Prostate gland (tissue), 2 donors: ENCODE measurements at regions not wholly inside any gene's neighbourhood (a gene's known extent, or its start where the extent isn't known, plus 50 kb on each side); places are given as distances from the start of the nearest gene placed in this dataset.

Source experiments
- DNase-seq: peaks from one replicate; pipeline ENCODE4 v3.0.0-alpha.2; 2019; ENCODE audit warnings: low spot score
- H3K27ac ChIP-seq, 2 donors: fragments of 200-600 bp; sonication (generic); 2 replicates each; pipeline ENCODE4 v1.5.1; 2017 to 2019
- H3K27me3 ChIP-seq: fragments of 200-600 bp; sonication (generic); replicated peaks from 2 replicates; pipeline ENCODE4 v1.5.1; 2019; ENCODE audit not compliant: insufficient read depth
- H3K36me3 ChIP-seq, 2 donors: fragments of 200-600 bp; sonication (generic); 1 replicate in 1 of 2; 2 replicates in 1 of 2; pipeline versions ENCODE4 v1.5.1 to v1.8.1; 2017 to 2019
- H3K4me1 ChIP-seq: fragments of 200-600 bp; sonication (generic); replicated peaks from 2 replicates; pipeline ENCODE4 v1.5.1; 2019
- H3K4me3 ChIP-seq, 2 donors: fragments of 200-600 bp; sonication (generic); 2 replicates each; pipeline ENCODE4 v1.5.1; 2017 to 2019
- H3K9me3 ChIP-seq: fragments of 200-600 bp; sonication (generic); 2 replicates; pipeline ENCODE4 v1.5.1; 2017
- POLR2A ChIP-seq: fragments of 450-650 bp; IDR thresholded peaks from one replicate; pipeline ENCODE4 v1.6.1; 2016; ENCODE audit warnings: antibody characterized with exemption, mild to moderate bottlenecking
- POLR2AphosphoS5 ChIP-seq: sonication (generic); formaldehyde crosslinking; IDR thresholded peaks from one replicate; pipeline ENCODE4 v1.6.1; 2017; ENCODE audit warnings: antibody characterized with exemption
- WGBS: methylation state at CpG from one replicate; pipeline ENCODE4 v1.1.5; 2018; 5-methylcytosine and 5-hydroxymethylcytosine counted together
- intact Hi-C: fragments of 100-400 bp; cut with DNase I; formaldehyde crosslinking; loops from one replicate; pipeline ENCODE4 v1.14.2; 2022
- TF ChIP-seq, protein P1 (sequence below), 4 experiments: fragments of 200-600 bp in 2 of 4; fragments of 450-650 bp in 2 of 4; sonication (generic) in 2 of 4; IDR thresholded peaks; 1 replicate in 3 of 4; 2 replicates in 1 of 4; pipeline ENCODE4 v1.5.1; 2016 to 2019; ENCODE audit warnings: antibody characterized with exemption in 4 of 4, mild to moderate bottlenecking in 2 of 4, moderate library complexity in 2 of 4

DNA sequence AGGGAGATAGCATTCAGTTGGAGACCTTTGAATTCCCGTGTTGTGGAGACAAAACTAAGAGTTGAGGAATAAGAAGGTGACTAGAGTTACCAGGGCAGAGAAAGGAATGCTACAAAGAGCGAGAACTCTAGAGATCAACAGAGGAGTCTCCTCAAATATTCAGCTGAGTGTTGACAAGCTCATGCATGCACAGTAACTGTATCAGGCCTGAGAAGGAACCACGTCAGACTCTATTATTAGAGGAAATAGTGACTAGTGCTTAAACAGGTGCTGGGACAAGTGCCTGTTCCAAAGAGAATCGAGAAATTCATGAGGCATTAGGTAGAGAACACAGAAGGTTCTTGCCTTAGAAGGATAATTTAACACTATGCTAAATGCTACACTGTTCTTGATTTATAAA, 333.8 kb upstream of the CHORDC1 start:
- intact Hi-C loops: no loop called here
- Histone ChIP-seq H3K27me3 (no peaks in the 10 kb centered on the region), H3K4me1 (no peaks in the 10 kb centered on the region), H3K36me3 (no peaks in the 10 kb centered on the region), H3K27ac (no peak overlapping the region), H3K9me3 (no peaks in the 10 kb centered on the region), H3K4me3 (no peak overlapping the region)
- WGBS: 41% methylated on average over 4 of the region's 4 CpGs
- DNase-seq: no peak
- TF ChIP-seq, protein P1, sequence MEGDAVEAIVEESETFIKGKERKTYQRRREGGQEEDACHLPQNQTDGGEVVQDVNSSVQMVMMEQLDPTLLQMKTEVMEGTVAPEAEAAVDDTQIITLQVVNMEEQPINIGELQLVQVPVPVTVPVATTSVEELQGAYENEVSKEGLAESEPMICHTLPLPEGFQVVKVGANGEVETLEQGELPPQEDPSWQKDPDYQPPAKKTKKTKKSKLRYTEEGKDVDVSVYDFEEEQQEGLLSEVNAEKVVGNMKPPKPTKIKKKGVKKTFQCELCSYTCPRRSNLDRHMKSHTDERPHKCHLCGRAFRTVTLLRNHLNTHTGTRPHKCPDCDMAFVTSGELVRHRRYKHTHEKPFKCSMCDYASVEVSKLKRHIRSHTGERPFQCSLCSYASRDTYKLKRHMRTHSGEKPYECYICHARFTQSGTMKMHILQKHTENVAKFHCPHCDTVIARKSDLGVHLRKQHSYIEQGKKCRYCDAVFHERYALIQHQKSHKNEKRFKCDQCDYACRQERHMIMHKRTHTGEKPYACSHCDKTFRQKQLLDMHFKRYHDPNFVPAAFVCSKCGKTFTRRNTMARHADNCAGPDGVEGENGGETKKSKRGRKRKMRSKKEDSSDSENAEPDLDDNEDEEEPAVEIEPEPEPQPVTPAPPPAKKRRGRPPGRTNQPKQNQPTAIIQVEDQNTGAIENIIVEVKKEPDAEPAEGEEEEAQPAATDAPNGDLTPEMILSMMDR (IDR thresholded peaks at IDR 0.05): no peak
- no peak for TF ChIP-seq POLR2AphosphoS5
- TF ChIP-seq POLR2A: no peak

GRCh38 chr11:90556026-90556425, 333.2 kb upstream of the CHORDC1 start:
- H3K27me3 ChIP-seq: no peaks in the 10 kb centered on the region
- intact Hi-C loops: no loop called here

GRCh38 chr11:90555477-90555876, 332.6 kb upstream of the CHORDC1 start:
- intact Hi-C loops: no loop called here
- no peak for DNase-seq
- Histone ChIP-seq H3K4me1 (no peaks in the 10 kb centered on the region), H3K27me3 (no peaks in the 10 kb centered on the region), H3K9me3 (no peaks in the 10 kb centered on the region), H3K36me3 (no peaks in the 10 kb centered on the region), H3K27ac (no peak overlapping the region), H3K4me3 (no peak overlapping the region)
- no peak for TF ChIP-seq POLR2A
- TF ChIP-seq, protein P1 (IDR thresholded peaks at IDR 0.05): no peak
- TF ChIP-seq POLR2AphosphoS5: no peak
- 57% methylated on average over 2 of the region's 2 CpGs for WGBS

More at GRCh38 chr11:90556026-90556425, 333.2 kb upstream of the CHORDC1 start:
- H3K27ac ChIP-seq: no peak overlapping the region
- no peaks in the 10 kb centered on the region for H3K9me3 ChIP-seq
- no peak for DNase-seq
- TF ChIP-seq POLR2AphosphoS5: no peak
- TF ChIP-seq, protein P1 (IDR thresholded peaks at IDR 0.05): no peak
- TF ChIP-seq POLR2A: no peak
- H3K4me1 ChIP-seq: no peaks in the 10 kb centered on the region
- 63% methylated on average over 1 of the region's 1 CpG for WGBS
- no peaks in the 10 kb centered on the region for H3K36me3 ChIP-seq
- H3K4me3 ChIP-seq: no peak overlapping the region

- Histone ChIP-seq H3K27me3 (no peaks in the 10 kb centered on the region), H3K4me3 (no peak overlapping the region), H3K4me1 (no peaks in the 10 kb centered on the region), H3K9me3 (no peaks in the 10 kb centered on the region), H3K36me3 (no peaks in the 10 kb centered on the region), H3K27ac (no peak overlapping the region)
- TF ChIP-seq POLR2A (no peak), POLR2AphosphoS5 (no peak)
- TF ChIP-seq, protein P1 (IDR thresholded peaks at IDR 0.05): no peak
- no peak for DNase-seq
- intact Hi-C loops: no loop called here
Measured at GRCh38 chr11:90542092-90542491, 319.2 kb upstream of the CHORDC1 start.

DNA sequence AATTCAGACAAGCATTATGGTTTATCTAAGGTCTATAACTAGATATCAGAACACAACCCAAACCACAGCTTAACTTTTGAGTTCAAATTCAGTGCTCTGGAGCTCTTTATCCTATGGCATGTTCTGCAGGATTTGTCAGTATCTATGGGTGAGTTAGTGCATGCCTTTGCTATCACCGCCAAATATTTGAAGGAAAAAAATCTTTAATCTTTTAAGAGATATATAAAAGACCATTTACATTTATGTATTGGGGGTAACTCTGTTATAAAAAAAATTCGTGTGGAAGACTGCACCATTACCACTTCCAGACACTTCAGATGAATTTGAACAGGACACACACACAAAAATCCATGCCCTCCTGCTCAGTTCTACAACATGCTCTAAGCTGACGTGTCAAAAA, 313.5 kb upstream of the CHORDC1 start:
- no peaks in the 10 kb centered on the region for H3K9me3 ChIP-seq
- no peak for DNase-seq
- 32% methylated on average over 3 of the region's 3 CpGs for WGBS
- TF ChIP-seq POLR2A: no peak
- TF ChIP-seq POLR2AphosphoS5: no peak
- TF ChIP-seq, protein P1 (IDR thresholded peaks at IDR 0.05): no peak
- H3K4me3 ChIP-seq: no peak overlapping the region
- H3K27me3 ChIP-seq: no peaks in the 10 kb centered on the region
- no peak overlapping the region for H3K27ac ChIP-seq
- intact Hi-C loops: no loop called here
- no peaks in the 10 kb centered on the region for H3K4me1 ChIP-seq
- no peaks in the 10 kb centered on the region for H3K36me3 ChIP-seq
